Nephron (organoid): ENCODE measurements at regions not wholly inside any gene's neighbourhood (a gene's known extent, or its start where the extent isn't known, plus 50 kb on each side); places are given as distances from the start of the nearest gene placed in this dataset.

Source experiments
- H3K27ac Mint-ChIP-seq, 3 experiments: 2 replicates each; pipeline ENCODE4 v1.8.0; 2020; ENCODE audit warnings: mixed read lengths in 3 of 3, mild to moderate bottlenecking in 2 of 3, moderate library complexity in 1 of 3
- H3K27me3 Mint-ChIP-seq: 2 replicates; pipeline ENCODE4 v1.8.0; 2021; ENCODE audit warnings: low read depth, mild to moderate bottlenecking, moderate library complexity, mixed read lengths
- H3K36me3 Mint-ChIP-seq: 2 replicates; pipeline ENCODE4 v1.8.0; 2020; ENCODE audit warnings: low read depth, mixed read lengths
- H3K4me1 Mint-ChIP-seq: 2 replicates; pipeline ENCODE4 v1.8.0; 2020; ENCODE audit warnings: mixed read lengths
- H3K4me3 Mint-ChIP-seq, 3 experiments: 2 replicates each; pipeline ENCODE4 v1.8.0; 2020; ENCODE audit warnings: mild to moderate bottlenecking in 3 of 3, mixed read lengths in 3 of 3, moderate library complexity in 2 of 3
- H3K9me3 Mint-ChIP-seq: 2 replicates; pipeline ENCODE4 v1.8.0; 2020; ENCODE audit warnings: mixed read lengths
- CTCF ChIP-seq, 3 experiments: fragments of 200-600 bp; sonication (generic); IDR thresholded peaks; one replicate each; pipeline ENCODE4 v1.5.0; 2021; ENCODE audit warnings: antibody characterized with exemption in 3 of 3; ENCODE audit not compliant: unreplicated experiment in 3 of 3

- TF ChIP-seq CTCF (IDR thresholded peaks at IDR 0.05; ENCODE audit: unreplicated experiment in 3 of 3): no peak
- no peaks in the 10 kb centered on the region for H3K36me3 Mint-ChIP-seq
- peaks cover 58% of the 10 kb centered on the region for H3K27me3 Mint-ChIP-seq
- H3K4me1 Mint-ChIP-seq: no peaks in the 10 kb centered on the region
- no peak overlapping the region for H3K27ac Mint-ChIP-seq
- peaks cover 20% of the 10 kb centered on the region for H3K9me3 Mint-ChIP-seq
- no peak overlapping the region for H3K4me3 Mint-ChIP-seq
Measured at GRCh38 chr1:232101231-232101630, 474.6 kb downstream of the DISC1 start.

- Mint-ChIP-seq H3K27me3 (peaks cover 58% of the 10 kb centered on the region), H3K4me1 (no peaks in the 10 kb centered on the region), H3K4me3 (no peak overlapping the region), H3K9me3 (peaks cover 20% of the 10 kb centered on the region), H3K36me3 (no peaks in the 10 kb centered on the region), H3K27ac (no peak overlapping the region)
- no peak for TF ChIP-seq CTCF (IDR thresholded peaks at IDR 0.05; ENCODE audit: unreplicated experiment in 3 of 3)
Measured at GRCh38 chr1:232096751-232097150, 470.2 kb downstream of the DISC1 start.
